ENCODE measurements at regions not wholly inside any gene's neighbourhood (a gene's known extent, or its start where the extent isn't known, plus 50 kb on each side); places are given as distances from the start of the nearest gene placed in this dataset.

GRCh38 chr20:23223908-23224580, 126.5 kb upstream of the NXT1 start:
- intact Hi-C loops (cut with DNase I): no loop called here
- Histone ChIP-seq H3K27me3 (no peaks in the 10 kb centered on the region), H3K9me3 (peaks cover 0 to 8% (median 0%) of the 10 kb centered on the region in 3 donors), H3K27ac (no peak overlapping the region), H3K36me3 (replicated peaks in 1 of 2; ENCODE audit: insufficient read depth in 1 of 2, low read depth in 2 of 2) (no peaks in the 10 kb centered on the region), H3K4me3 (no peak overlapping the region), H3K4me1 (no peaks in the 10 kb centered on the region)
- DNase-seq: no peak
- TF ChIP-seq POLR2A (IDR thresholded peaks at IDR 0.05) (no peak), CTCF (IDR thresholded peaks at IDR 0.05) (no peak)
- WGBS, 2 donors: 80 to 88% methylated on average over 3 of the region's 3 CpGs
- no peak for ATAC-seq

GRCh38 chr20:23222531-23223200, 127.9 kb upstream of the NXT1 start:
- Histone ChIP-seq H3K27me3 (no peaks in the 10 kb centered on the region), H3K4me1 (no peaks in the 10 kb centered on the region), H3K4me3 (no peak overlapping the region), H3K27ac (no peak overlapping the region), H3K9me3 (peaks cover 0 to 8% (median 0%) of the 10 kb centered on the region in 3 donors), H3K36me3 (replicated peaks in 1 of 2; ENCODE audit: insufficient read depth in 1 of 2, low read depth in 2 of 2) (no peaks in the 10 kb centered on the region)
- WGBS, 2 donors: 69 to 78% methylated on average over 4 of the region's 4 CpGs
- ATAC-seq (no peak), DNase-seq (no peak)
- intact Hi-C loops (cut with DNase I): no loop called here
- TF ChIP-seq POLR2A (IDR thresholded peaks at IDR 0.05) (no peak), CTCF (IDR thresholded peaks at IDR 0.05) (no peak)

- WGBS, 2 donors: 70 to 85% methylated on average over 2 of the region's 2 CpGs
- peaks cover 0 to 8% (median 0%) of the 10 kb centered on the region in 3 donors for H3K9me3 ChIP-seq
- no peak for DNase-seq
- no peak for TF ChIP-seq CTCF (IDR thresholded peaks at IDR 0.05)
- TF ChIP-seq POLR2A (IDR thresholded peaks at IDR 0.05): no peak
- no peak overlapping the region for H3K27ac ChIP-seq
- H3K4me3 ChIP-seq: no peak overlapping the region
- H3K27me3 ChIP-seq: no peaks in the 10 kb centered on the region
- intact Hi-C loops (cut with DNase I): no loop called here
- no peaks in the 10 kb centered on the region for H3K36me3 ChIP-seq (replicated peaks in 1 of 2; ENCODE audit: insufficient read depth in 1 of 2, low read depth in 2 of 2)
- H3K4me1 ChIP-seq: no peaks in the 10 kb centered on the region
- ATAC-seq: no peak
Measured at GRCh38 chr20:23217023-23217422, 130.9 kb upstream of the CD93 start.

DNA sequence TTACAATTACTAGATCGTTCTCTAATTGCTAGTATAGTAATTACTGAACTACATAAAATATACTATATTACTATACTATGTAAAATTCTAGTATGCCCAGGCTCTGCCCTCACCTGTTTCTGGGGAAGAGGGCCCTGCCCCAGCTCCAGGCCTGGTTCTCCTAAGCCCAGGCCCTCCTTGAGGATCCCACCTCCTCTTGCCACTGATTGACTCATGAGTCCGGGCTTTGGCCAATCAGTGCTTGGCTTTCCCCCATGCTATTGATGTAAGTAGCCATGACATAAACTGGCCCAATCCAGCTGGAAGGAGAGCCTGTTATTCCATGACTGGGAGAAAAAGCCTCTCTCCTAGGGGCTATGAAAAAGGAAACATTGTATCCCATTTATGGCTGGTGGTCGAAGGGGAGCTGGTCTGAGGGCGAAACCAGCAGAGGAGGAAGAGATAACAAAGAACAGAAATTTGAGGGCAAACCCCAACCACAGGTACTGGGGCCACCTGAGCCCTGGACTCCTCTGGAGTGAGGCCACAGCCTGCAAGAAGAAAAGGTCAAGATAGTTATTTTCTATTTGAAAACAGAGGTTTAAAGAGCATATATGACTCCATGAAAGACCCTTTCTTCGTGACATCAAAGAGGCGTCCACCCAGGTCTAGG, 129.3 kb upstream of the CD93 start:
- Histone ChIP-seq H3K36me3 (replicated peaks in 1 of 2; ENCODE audit: insufficient read depth in 1 of 2, low read depth in 2 of 2) (no peaks in the 10 kb centered on the region), H3K4me1 (no peaks in the 10 kb centered on the region), H3K9me3 (no peaks in the 10 kb centered on the region), H3K27ac (no peak overlapping the region), H3K27me3 (no peaks in the 10 kb centered on the region), H3K4me3 (no peak overlapping the region)
- intact Hi-C loops (cut with DNase I): no loop called here
- 62 to 69% methylated on average over 6 of the region's 6 CpGs for WGBS, 2 donors
- TF ChIP-seq CTCF (IDR thresholded peaks at IDR 0.05): no peak
- TF ChIP-seq POLR2A (IDR thresholded peaks at IDR 0.05): no peak
- DNase-seq: no peak
- ATAC-seq: no peak
